ENCODE measurements at regions not wholly inside any gene's neighbourhood (a gene's known extent, or its start where the extent isn't known, plus 50 kb on each side); places are given as distances from the start of the nearest gene placed in this dataset.

- no peak for TF ChIP-seq CBX3 (IDR thresholded peaks at IDR 0.05; ENCODE audit: low read depth)
- no peak for TF ChIP-seq ZBTB33 (IDR thresholded peaks at IDR 0.05; ENCODE audit: extremely low read depth, insufficient replicate concordance, low read length)
- no peak for TF ChIP-seq POLR2AphosphoS5 (IDR thresholded peaks at IDR 0.05; ENCODE audit: low read depth, low read length)
These were observed 124.4 kb upstream of the TRIB2 start (continued) for GRCh38 chr2:12592296-12592695.

- no peak for ATAC-seq
- POLR2A ChIA-PET = no interaction called here
- Histone ChIP-seq H3K9ac (ENCODE audit: low read length) (no peak overlapping the region), H2AFZ (ENCODE audit: low read depth, low read length, poor library complexity, severe bottlenecking) (no peak overlapping the region), H4K20me1 (ENCODE audit: insufficient read depth) (no peaks in the 10 kb centered on the region), H3K36me3 (ENCODE audit: control insufficient read depth in 1 of 2, insufficient read depth in 2 of 2, low read length in 2 of 2) (no peaks in the 10 kb centered on the region), H3K4me2 (ENCODE audit: low read length) (no peak overlapping the region), H3K9me2 (ENCODE audit: insufficient read depth) (no peaks in the 10 kb centered on the region), H3K79me2 (ENCODE audit: insufficient read depth, low read length) (no peaks in the 10 kb centered on the region), H3K9me3 (ENCODE audit: control insufficient read depth in 1 of 2, insufficient read depth in 1 of 2, low read depth in 1 of 2, low read length in 2 of 2) (no peaks in the 10 kb centered on the region), H3K27ac (ENCODE audit: low read depth, low read length) (no peak overlapping the region), H3K4me3 (replicated peaks in 1 of 2; ENCODE audit: low read depth in 1 of 2, low read length in 2 of 2) (no peak overlapping the region), H3K27me3 (ENCODE audit: insufficient read depth, low read length) (no peaks in the 10 kb centered on the region), H3K4me1 (ENCODE audit: control insufficient read depth in 1 of 2, insufficient read depth in 2 of 2, low read length in 2 of 2) (no peaks in the 10 kb centered on the region)
- intact Hi-C loops (cut with micrococcal nuclease) = no loop called here
- no peak for DNase-seq (ENCODE audit: low read depth, low spot score)
- RAD21 ChIA-PET (ENCODE audit: low non-redundant PET in 1 of 2, low total read pairs in 2 of 2, uncharacterized antibody in 2 of 2, unreplicated experiment in 2 of 2) = no interaction called here
- CTCF ChIA-PET = no interaction called here
- no peak for TF ChIP-seq SIN3A (IDR thresholded peaks at IDR 0.05; ENCODE audit: low read depth)
- TF ChIP-seq FOSL1 (IDR thresholded peaks at IDR 0.05; ENCODE audit: low read depth) = no peak
- TF ChIP-seq JUND (IDR thresholded peaks at IDR 0.05) = no peak
- TF ChIP-seq EZH2phosphoT487 (IDR thresholded peaks at IDR 0.05; ENCODE audit: borderline replicate concordance) = no peak
- no peak for TF ChIP-seq CBX3 (IDR thresholded peaks at IDR 0.05; ENCODE audit: low read depth)
- no peak for TF ChIP-seq MAX (IDR thresholded peaks at IDR 0.05)
- TF ChIP-seq POLR2A (IDR thresholded peaks at IDR 0.05; ENCODE audit: borderline replicate concordance, extremely low read depth, insufficient read depth, insufficient read length) = no peak
- TF ChIP-seq SRF (IDR thresholded peaks at IDR 0.05; ENCODE audit: low read depth) = no peak
- TF ChIP-seq POLR2AphosphoS5 (IDR thresholded peaks at IDR 0.05; ENCODE audit: low read depth, low read length) = no peak
- BruUV-seq (replicated peaks) = no TSS peak
These were observed 122.1 kb upstream of the TRIB2 start for GRCh38 chr2:12594590-12594989.
